ENCODE measurements at regions not wholly inside any gene's neighbourhood (a gene's known extent, or its start where the extent isn't known, plus 50 kb on each side); places are given as distances from the start of the nearest gene placed in this dataset.
A peak's percentile ranks its signal among the peaks of the same experiment; 100 is the strongest.

- no peaks in the 10 kb centered on the region for H4K20me1 ChIP-seq (ENCODE audit: insufficient read depth, poor library complexity, severe bottlenecking)
- H3K4me1 ChIP-seq (ENCODE audit: insufficient read depth) = no peaks in the 10 kb centered on the region
- no peak overlapping the region for H3K4me3 ChIP-seq
- DNase-seq (ENCODE audit: low spot score) = no peak
- no peak overlapping the region for H3K27ac ChIP-seq
- no peak for TF ChIP-seq EZH2 (IDR thresholded peaks at IDR 0.05; ENCODE audit: borderline replicate concordance)
- TF ChIP-seq CTCF (IDR thresholded peaks at IDR 0.05; ENCODE audit: poor library complexity) = no peak
- no peak for TF ChIP-seq EZH2phosphoT487 (IDR thresholded peaks at IDR 0.05; ENCODE audit: low read depth, severe bottlenecking, unreplicated experiment)
- no peak overlapping the region for H3K4me2 ChIP-seq
- H3K9me2 ChIP-seq (replicated peaks; ENCODE audit: insufficient read depth) = no peaks in the 10 kb centered on the region
- peaks cover 73% of the 10 kb centered on the region for H3K79me2 ChIP-seq
- WGBS (ENCODE audit: low lambda C conversion rate, missing lambda C conversion rate) = 96% methylated on average over 3 of the region's 3 CpGs
- no peaks in the 10 kb centered on the region for H3K9me3 ChIP-seq (ENCODE audit: low read depth)
- H3K27me3 ChIP-seq = no peaks in the 10 kb centered on the region
- H2AFZ ChIP-seq = no peak overlapping the region
- no peaks in the 10 kb centered on the region for H3K36me3 ChIP-seq (replicated peaks; ENCODE audit: insufficient read depth, low read depth)
Measured at GRCh38 chr13:74039667-74040066, 94.5 kb downstream of the KLF12 start.

GRCh38 chr13:74039154-74039553, 95.0 kb downstream of the KLF12 start:
- Histone ChIP-seq H3K4me1 (ENCODE audit: insufficient read depth) (no peaks in the 10 kb centered on the region), H4K20me1 (ENCODE audit: insufficient read depth, poor library complexity, severe bottlenecking) (no peaks in the 10 kb centered on the region), H2AFZ (no peak overlapping the region), H3K79me2 (peaks cover 72% of the 10 kb centered on the region), H3K9me2 (replicated peaks; ENCODE audit: insufficient read depth) (no peaks in the 10 kb centered on the region), H3K4me3 (no peak overlapping the region), H3K9me3 (ENCODE audit: low read depth) (no peaks in the 10 kb centered on the region), H3K27ac (no peak overlapping the region), H3K4me2 (no peak overlapping the region), H3K27me3 (no peaks in the 10 kb centered on the region), H3K36me3 (replicated peaks; ENCODE audit: insufficient read depth, low read depth) (no peaks in the 10 kb centered on the region)
- 95% methylated on average over 2 of the region's 2 CpGs for WGBS (ENCODE audit: low lambda C conversion rate, missing lambda C conversion rate)
- no peak for DNase-seq (ENCODE audit: low spot score)
- TF ChIP-seq CTCF (IDR thresholded peaks at IDR 0.05; ENCODE audit: poor library complexity) (no peak), EZH2phosphoT487 (IDR thresholded peaks at IDR 0.05; ENCODE audit: low read depth, severe bottlenecking, unreplicated experiment) (no peak), EZH2 (IDR thresholded peaks at IDR 0.05; ENCODE audit: borderline replicate concordance) (no peak)

GRCh38 chr13:74037762-74038161, 96.4 kb downstream of the KLF12 start:
- Histone ChIP-seq H3K4me1 (ENCODE audit: insufficient read depth) (no peaks in the 10 kb centered on the region), H3K9me3 (ENCODE audit: low read depth) (no peaks in the 10 kb centered on the region), H3K79me2 (peaks cover 66% of the 10 kb centered on the region), H3K27ac (no peak overlapping the region), H3K27me3 (no peaks in the 10 kb centered on the region), H3K4me2 (no peak overlapping the region), H3K36me3 (replicated peaks; ENCODE audit: insufficient read depth, low read depth) (no peaks in the 10 kb centered on the region), H2AFZ (no peak overlapping the region), H3K4me3 (no peak overlapping the region), H3K9me2 (replicated peaks; ENCODE audit: insufficient read depth) (no peaks in the 10 kb centered on the region), H4K20me1 (ENCODE audit: insufficient read depth, poor library complexity, severe bottlenecking) (no peaks in the 10 kb centered on the region)
- DNase-seq (ENCODE audit: low spot score) = no peak
- TF ChIP-seq EZH2phosphoT487 (IDR thresholded peaks at IDR 0.05; ENCODE audit: low read depth, severe bottlenecking, unreplicated experiment) (no peak), CTCF (IDR thresholded peaks at IDR 0.05; ENCODE audit: poor library complexity) (no peak), EZH2 (IDR thresholded peaks at IDR 0.05; ENCODE audit: borderline replicate concordance) (no peak)

GRCh38 chr13:74036373-74036772, 97.8 kb downstream of the KLF12 start:
- Histone ChIP-seq H2AFZ (no peak overlapping the region), H4K20me1 (ENCODE audit: insufficient read depth, poor library complexity, severe bottlenecking) (no peaks in the 10 kb centered on the region), H3K36me3 (replicated peaks; ENCODE audit: insufficient read depth, low read depth) (no peaks in the 10 kb centered on the region), H3K4me3 (no peak overlapping the region), H3K9me3 (ENCODE audit: low read depth) (no peaks in the 10 kb centered on the region), H3K27me3 (no peaks in the 10 kb centered on the region), H3K27ac (peak overlapping the region; percentile 49), H3K4me2 (peak overlapping the region; percentile 26), H3K4me1 (ENCODE audit: insufficient read depth) (no peaks in the 10 kb centered on the region), H3K9me2 (replicated peaks; ENCODE audit: insufficient read depth) (no peaks in the 10 kb centered on the region), H3K79me2 (peaks cover 65% of the 10 kb centered on the region)
- peak; percentile 40 for DNase-seq (ENCODE audit: low spot score)
- WGBS (ENCODE audit: low lambda C conversion rate, missing lambda C conversion rate) = 73% methylated on average over 2 of the region's 2 CpGs
- TF ChIP-seq EZH2phosphoT487 (IDR thresholded peaks at IDR 0.05; ENCODE audit: low read depth, severe bottlenecking, unreplicated experiment) (no peak), EZH2 (IDR thresholded peaks at IDR 0.05; ENCODE audit: borderline replicate concordance) (no peak), CTCF (IDR thresholded peaks at IDR 0.05; ENCODE audit: poor library complexity) (no peak)

All from hepatocyte (in vitro differentiated cells).